Endothelial cell of hepatic sinusoid (primary cell): ENCODE measurements at regions not wholly inside any gene's neighbourhood (a gene's known extent, or its start where the extent isn't known, plus 50 kb on each side); places are given as distances from the start of the nearest gene placed in this dataset.

Experiments
- in situ Hi-C: cut with HindIII; loops from 2 replicates; pipeline ENCODE4 v1.10.0; 2017; ENCODE audit warnings: low sequenced_read_pairs

- in situ Hi-C loops: no loop called here
These were observed 210.2 kb upstream of the PUM3 start for GRCh38 chr9:3054017-3054586.

- in situ Hi-C loops: no loop called here
These were observed 205.7 kb upstream of the PUM3 start for GRCh38 chr9:3049636-3050035.

GRCh38 chr9:3047912-3048311 is 204.0 kb upstream of the PUM3 start:
- in situ Hi-C loops: no loop called here

GRCh38 chr9:3045153-3045552 is 201.3 kb upstream of the PUM3 start:
- in situ Hi-C loops: no loop called here

- in situ Hi-C loops: no loop called here
These were observed 199.5 kb upstream of the PUM3 start for GRCh38 chr9:3043369-3043768.

GRCh38 chr9:3040761-3041160 is 196.9 kb upstream of the PUM3 start:
- in situ Hi-C loops: no loop called here

GRCh38 chr9:3036333-3036700 is 192.4 kb upstream of the PUM3 start:
- in situ Hi-C loops: no loop called here

- in situ Hi-C loops: no loop called here
These were observed 191.9 kb upstream of the PUM3 start for GRCh38 chr9:3035579-3036332.

- in situ Hi-C loops: no loop called here
These were observed 189.0 kb upstream of the PUM3 start for GRCh38 chr9:3032898-3033297.

- in situ Hi-C loops: loop anchor here (5.0 kb wide), 1 partner anchor 56 kb away; no protein-coding TSS in a partner anchor
These were observed 184.6 kb upstream of the PUM3 start for GRCh38 chr9:3028535-3028934.

GRCh38 chr9:3027210-3027609 is 183.3 kb upstream of the PUM3 start:
- in situ Hi-C loops: loop anchor here (5.0 kb wide), 1 partner anchor 55 kb away; no protein-coding TSS in a partner anchor

GRCh38 chr9:3023449-3023848 is 179.6 kb upstream of the PUM3 start:
- in situ Hi-C loops: no loop called here

GRCh38 chr9:3018691-3019230 is 174.9 kb upstream of the PUM3 start:
- in situ Hi-C loops: no loop called here

- in situ Hi-C loops: no loop called here
These were observed 174.2 kb upstream of the PUM3 start for GRCh38 chr9:3018071-3018470.

GRCh38 chr9:3014178-3014577 is 170.3 kb upstream of the PUM3 start:
- in situ Hi-C loops: no loop called here

- in situ Hi-C loops: no loop called here
These were observed 168.9 kb upstream of the PUM3 start for GRCh38 chr9:3012842-3013241.

GRCh38 chr9:3012245-3012644 is 168.3 kb upstream of the PUM3 start:
- in situ Hi-C loops: no loop called here

- in situ Hi-C loops: no loop called here
These were observed 164.2 kb upstream of the PUM3 start for GRCh38 chr9:3008091-3008490.

- in situ Hi-C loops: no loop called here
These were observed 163.4 kb upstream of the PUM3 start for GRCh38 chr9:3007326-3007725.

- in situ Hi-C loops: no loop called here
These were observed 163.0 kb upstream of the PUM3 start for GRCh38 chr9:3006851-3007250.

GRCh38 chr9:3004572-3004971 is 160.7 kb upstream of the PUM3 start:
- in situ Hi-C loops: no loop called here

- in situ Hi-C loops: no loop called here
These were observed 157.4 kb upstream of the PUM3 start for GRCh38 chr9:3001311-3001710.
